IMR-90 (cell line): ENCODE measurements at regions not wholly inside any gene's neighbourhood (a gene's known extent, or its start where the extent isn't known, plus 50 kb on each side); places are given as distances from the start of the nearest gene placed in this dataset.

Source experiments
- CHD1 ChIP-seq: IDR thresholded peaks from 2 replicates; pipeline ENCODE4 v1.6.1; 2012; ENCODE audit warnings: low read depth, low read length, improper control_type of control experiment
- CTCF ChIP-seq: conservative IDR thresholded peaks from 2 replicates; pipeline ENCODE4 v1.5.1; 2012; ENCODE audit warnings: mild to moderate bottlenecking, low read depth, low read length, improper control_type of control experiment
- FOS ChIP-seq: fragments of 150-350 bp; IDR thresholded peaks from 2 replicates; pipeline ENCODE4 v1.6.1; 2016; ENCODE audit warnings: low read depth, low read length
- MAFK ChIP-seq: IDR thresholded peaks from 2 replicates; pipeline ENCODE4 v1.6.1; 2012; ENCODE audit warnings: low read depth, low read length, improper control_type of control experiment
- MAZ ChIP-seq: IDR thresholded peaks from 2 replicates; pipeline ENCODE4 v1.6.1; 2012; ENCODE audit warnings: low read depth, mild to moderate bottlenecking, low read length, improper control_type of control experiment, moderate library complexity, borderline replicate concordance
- NFE2L2 ChIP-seq: fragments of 150-350 bp; IDR thresholded peaks from 2 replicates; pipeline ENCODE4 v1.6.1; 2016; ENCODE audit warnings: low read depth, mild to moderate bottlenecking, low read length
- POLR2A ChIP-seq: IDR thresholded peaks from 2 replicates; pipeline ENCODE4 v1.6.1; 2012; ENCODE audit warnings: mild to moderate bottlenecking, low read depth, low read length
- RCOR1 ChIP-seq: IDR thresholded peaks from 2 replicates; pipeline ENCODE4 v1.6.1; 2012; ENCODE audit warnings: mild to moderate bottlenecking, low read length, improper control_type of control experiment; ENCODE audit not compliant: insufficient replicate concordance
- RFX5 ChIP-seq: IDR thresholded peaks from 2 replicates; pipeline ENCODE4 v1.8.0; 2012; ENCODE audit warnings: low read depth, mild to moderate bottlenecking, low read length, moderate library complexity
- SMC3 ChIP-seq: fragments of 150-350 bp; IDR thresholded peaks from 2 replicates; pipeline ENCODE4 v1.6.1; 2016; ENCODE audit warnings: low read depth, mild to moderate bottlenecking, antibody characterized with exemption, low read length, moderate library complexity

GRCh38 chr19:28027116-28027515 lies 1185.8 kb downstream of the UQCRFS1 start:
- no peak for TF ChIP-seq CTCF
- no peak for TF ChIP-seq FOS
- no peak for TF ChIP-seq POLR2A
- TF ChIP-seq CHD1 = no peak
- no peak for TF ChIP-seq SMC3
- no peak for TF ChIP-seq MAZ
- no peak for TF ChIP-seq NFE2L2
- no peak for TF ChIP-seq RCOR1
- TF ChIP-seq MAFK = no peak
- no peak for TF ChIP-seq RFX5
